ELF-1 (cell line): ENCODE measurements at regions not wholly inside any gene's neighbourhood (a gene's known extent, or its start where the extent isn't known, plus 50 kb on each side); places are given as distances from the start of the nearest gene placed in this dataset.
"Not testable (repeated sequence)": the region's sequence is repeated elsewhere in the genome, so short reads cannot be mapped to it uniquely, and the experiment has no call there.

Experiments
- DNase-seq: peaks from one replicate; pipeline ENCODE4 v3.0.0-alpha.2; 2016; ENCODE audit warnings: low read depth, low spot score

DNA sequence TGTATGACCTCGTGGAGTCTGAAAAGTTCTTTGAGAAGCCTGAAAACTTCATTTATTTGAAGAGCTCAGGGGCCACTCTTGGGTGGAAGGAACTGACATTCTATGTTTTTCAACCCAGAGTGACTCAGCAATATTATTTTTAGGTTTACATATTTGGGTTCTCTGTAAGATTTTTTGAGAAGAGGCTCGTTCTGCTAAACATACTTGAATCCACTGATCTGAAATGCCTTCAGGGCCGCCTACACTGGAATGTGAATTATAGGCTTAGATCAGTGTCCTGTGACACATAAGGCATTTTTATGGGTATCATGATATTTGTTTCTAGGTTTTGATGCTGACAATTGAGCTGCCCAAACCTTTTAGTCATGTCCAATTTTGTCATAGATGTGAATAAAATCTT is 86.2 kb downstream of the PSAT1 start:
- no peak for DNase-seq

DNA sequence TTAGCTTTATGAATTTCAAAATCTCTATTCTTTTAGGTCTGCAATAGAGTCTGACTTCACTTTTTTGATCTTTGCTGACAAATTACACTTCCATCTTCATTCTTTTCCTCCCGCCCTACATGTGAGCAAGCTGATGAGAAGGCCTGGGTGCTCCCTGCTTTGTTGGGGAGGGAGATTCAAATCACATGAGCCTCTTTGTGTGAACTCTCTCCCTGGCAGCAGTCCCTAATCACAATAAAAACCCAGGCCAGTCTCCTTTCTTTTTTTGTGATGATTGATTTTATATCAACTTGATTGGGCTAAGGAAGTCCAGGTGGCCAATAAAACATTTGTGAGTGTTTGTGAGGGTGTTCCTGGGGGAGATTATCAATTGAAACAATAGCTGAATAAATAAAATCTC is 89.4 kb downstream of the PSAT1 start:
- no peak for DNase-seq

GRCh38 chr9:78386773-78387172 is 89.8 kb downstream of the PSAT1 start:
- no peak for DNase-seq

GRCh38 chr9:78393340-78393739 is 96.4 kb downstream of the PSAT1 start:
- DNase-seq = no peak

DNA sequence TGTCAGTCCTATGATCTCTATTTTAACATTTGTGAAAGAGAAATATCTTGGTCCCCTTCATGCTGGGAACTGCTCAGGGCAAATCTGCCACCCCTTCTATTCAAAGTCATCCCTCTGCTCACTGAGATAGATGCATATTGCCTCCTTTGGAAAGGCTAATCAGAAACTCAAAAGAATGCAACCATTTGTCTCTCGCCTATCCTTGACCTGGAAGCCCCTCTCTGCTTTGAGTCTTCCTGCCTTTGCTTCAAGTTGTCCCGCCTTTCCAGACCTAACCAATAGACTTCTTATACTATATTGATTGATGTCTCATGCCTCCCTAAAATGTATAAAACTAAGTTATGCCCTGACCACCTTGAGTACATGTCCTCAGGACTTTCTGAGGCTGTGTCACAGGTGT is 97.0 kb downstream of the PSAT1 start:
- no peak for DNase-seq

- no peak for DNase-seq
Measured at GRCh38 chr9:78396087-78396486, 99.2 kb downstream of the PSAT1 start.

- DNase-seq = no peak
Measured at GRCh38 chr9:78397045-78397444, 100.1 kb downstream of the PSAT1 start.

- no peak for DNase-seq
Measured at GRCh38 chr9:78397454-78397853, 100.5 kb downstream of the PSAT1 start.

DNA sequence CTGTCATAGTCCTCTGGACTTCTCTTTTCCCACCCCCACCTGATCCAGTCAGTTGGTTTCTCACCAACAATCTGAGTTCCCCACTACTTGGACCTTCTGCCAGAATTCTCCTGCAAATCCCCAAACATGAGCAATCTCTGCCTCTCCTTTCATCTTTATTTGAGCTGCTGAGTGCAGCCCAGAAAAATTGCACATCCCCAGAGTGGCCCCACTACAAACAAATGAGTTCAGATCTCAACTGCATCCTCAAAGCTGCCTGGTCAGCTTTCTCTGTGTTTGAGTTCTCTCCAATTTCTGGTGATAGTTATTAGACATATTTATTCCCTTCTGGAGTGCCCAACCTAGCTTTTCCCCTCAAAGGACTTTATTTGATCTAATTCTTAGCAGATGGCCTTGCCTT is 102.2 kb downstream of the PSAT1 start:
- no peak for DNase-seq

- DNase-seq = no peak
Measured at GRCh38 chr9:78400496-78400895, 103.6 kb downstream of the PSAT1 start.

GRCh38 chr9:78405461-78405860 is 108.5 kb downstream of the PSAT1 start:
- DNase-seq = no peak

GRCh38 chr9:78406146-78406545 is 109.2 kb downstream of the PSAT1 start:
- DNase-seq = no peak

DNA sequence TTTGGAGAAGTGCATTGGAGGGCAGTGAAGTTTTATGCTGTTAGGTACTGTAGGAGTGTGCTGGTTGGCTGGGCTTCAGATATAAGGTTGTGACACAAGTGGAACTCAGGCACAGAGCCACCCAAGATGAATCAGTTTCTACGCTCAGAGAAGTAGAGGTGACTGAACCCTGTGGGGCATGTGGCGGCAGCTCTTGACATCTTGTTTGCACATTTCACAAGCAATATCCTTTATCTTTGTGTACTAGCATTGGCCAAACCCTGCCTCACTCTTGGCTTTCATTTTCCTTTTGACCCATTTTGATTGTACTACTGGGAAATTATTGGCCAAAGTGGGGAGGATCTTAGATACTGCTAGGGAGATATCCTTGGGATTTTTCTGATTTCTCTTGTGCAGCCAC is 110.0 kb downstream of the PSAT1 start:
- no peak for DNase-seq

DNA sequence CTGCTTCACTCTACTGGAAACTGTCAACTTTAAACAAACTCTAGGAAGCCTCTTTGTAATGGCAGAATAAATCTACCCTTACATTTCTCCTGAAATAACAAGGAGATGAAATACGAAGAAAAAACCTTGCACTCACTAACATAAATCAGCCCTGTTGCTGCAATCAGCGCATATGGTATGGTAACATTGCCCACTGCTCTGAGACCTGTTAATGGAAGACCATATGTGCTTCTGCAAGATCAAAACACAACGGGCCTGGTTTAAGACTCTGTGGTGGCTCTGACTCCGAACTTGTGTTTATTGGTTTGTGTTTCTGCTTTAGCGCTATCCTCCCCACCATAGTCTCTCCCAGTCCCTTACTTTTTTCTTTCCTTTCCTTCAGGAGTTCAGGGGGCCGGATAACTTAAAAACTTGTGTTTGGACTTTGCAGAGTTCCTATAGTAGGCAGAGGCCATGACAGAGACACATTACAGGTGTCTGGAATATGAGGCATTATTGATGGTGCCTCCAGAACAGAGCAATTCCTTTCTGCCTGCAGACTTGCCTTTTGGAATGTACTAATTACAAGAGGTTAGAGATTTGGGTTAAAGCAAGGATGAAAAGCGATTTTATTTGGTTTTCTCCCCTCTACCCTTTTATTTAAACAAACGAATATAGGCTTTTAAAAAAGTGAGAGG is 110.8 kb downstream of the PSAT1 start:
- DNase-seq = no peak

- no peak for DNase-seq
Measured at GRCh38 chr9:78408388-78408787, 111.5 kb downstream of the PSAT1 start.

DNA sequence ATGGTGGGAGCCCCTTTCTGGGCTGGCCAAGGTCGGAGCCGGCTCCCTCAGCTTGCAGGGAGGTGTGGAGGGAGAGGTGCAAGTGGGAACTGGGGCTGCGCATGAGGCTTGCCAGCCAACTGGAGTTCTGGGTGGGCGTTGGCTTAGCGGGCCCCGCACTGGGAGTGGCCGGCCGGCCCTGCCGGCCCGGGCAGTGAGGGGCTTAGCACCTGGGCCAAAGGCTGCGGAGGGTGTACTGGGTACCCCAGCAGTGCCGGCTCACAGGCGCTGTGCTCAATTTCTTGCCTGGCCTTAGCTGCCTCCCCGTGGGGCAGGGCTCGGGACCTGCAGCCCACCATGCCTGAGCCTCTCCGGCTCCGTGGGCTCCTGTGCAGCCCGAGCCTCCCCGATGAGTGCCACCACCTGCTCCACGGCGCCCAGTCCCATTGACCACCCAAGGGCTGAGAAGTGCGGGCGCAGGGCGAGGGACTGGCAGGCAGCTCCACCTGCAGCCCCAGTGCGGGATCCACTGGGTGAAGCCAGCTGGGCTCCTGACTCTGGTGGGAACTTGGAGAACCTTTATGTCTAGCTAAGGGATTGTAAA is 113.1 kb downstream of the PSAT1 start:
- not testable (repeated sequence) for DNase-seq

DNA sequence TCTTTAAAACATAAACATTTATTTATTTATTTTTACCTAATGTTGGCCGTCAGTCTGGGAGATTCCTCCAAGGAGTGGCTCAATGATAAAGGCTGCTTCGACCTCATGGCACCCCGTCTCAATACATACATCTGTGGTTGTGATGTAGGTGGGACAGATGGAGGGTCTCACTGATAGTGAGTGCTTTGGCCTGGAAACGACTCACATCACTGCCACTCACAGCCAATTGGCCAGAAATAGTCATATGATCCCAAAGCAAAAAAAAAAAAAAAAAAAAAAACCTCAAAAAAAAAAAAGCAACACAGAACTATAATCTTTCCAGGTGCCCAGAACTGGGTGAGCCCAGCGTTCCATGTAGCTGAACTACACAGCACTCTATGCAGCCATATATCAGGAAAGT is 125.4 kb downstream of the PSAT1 start:
- DNase-seq = no peak

DNA sequence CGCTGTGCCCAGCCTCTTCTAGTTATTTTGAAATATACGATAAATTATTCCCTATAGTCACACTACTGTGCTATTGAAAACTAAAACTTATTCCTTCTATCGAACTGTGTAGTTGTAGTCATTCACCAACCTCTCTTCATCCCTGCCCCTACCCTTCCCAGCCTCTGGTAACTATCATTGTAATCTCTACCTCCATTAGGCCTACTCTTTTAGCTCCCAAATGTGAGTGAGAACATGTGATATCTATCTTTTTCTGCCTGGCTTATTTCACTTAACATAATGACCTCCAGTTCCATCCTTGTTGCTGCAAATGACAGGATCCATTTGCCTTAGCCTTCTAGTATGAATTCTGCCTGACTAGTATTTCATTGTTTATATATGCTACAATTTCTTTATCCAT is 127.4 kb downstream of the PSAT1 start:
- no peak for DNase-seq

- no peak for DNase-seq
Measured at GRCh38 chr9:78428640-78429039, 131.7 kb downstream of the PSAT1 start.

- DNase-seq = no peak
Measured at GRCh38 chr9:78430387-78430786, 133.5 kb downstream of the PSAT1 start.

GRCh38 chr9:78431039-78431438 is 134.1 kb downstream of the PSAT1 start:
- DNase-seq = not testable (repeated sequence)

DNA sequence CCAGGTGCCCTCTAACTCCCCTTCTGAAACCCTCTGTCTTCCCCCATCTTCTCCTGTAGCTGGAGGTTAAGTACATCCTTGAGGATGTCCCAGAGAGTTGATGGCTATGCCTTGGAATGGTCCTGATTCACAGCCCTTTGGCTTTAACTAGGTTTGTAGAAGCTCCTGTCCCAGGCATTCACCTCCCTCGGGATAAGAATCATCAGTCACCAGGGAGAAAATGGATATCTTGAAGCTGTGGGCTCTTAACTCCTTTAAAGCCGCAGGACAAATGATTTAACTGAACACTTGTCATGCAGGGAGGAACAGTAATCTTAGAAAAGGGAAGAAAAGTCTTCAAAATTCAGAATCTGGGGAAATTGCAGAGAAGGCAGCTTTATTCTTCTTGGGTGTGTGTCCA is 139.9 kb downstream of the PSAT1 start:
- no peak for DNase-seq

GRCh38 chr9:78437296-78437695 is 140.4 kb downstream of the PSAT1 start:
- no peak for DNase-seq

DNA sequence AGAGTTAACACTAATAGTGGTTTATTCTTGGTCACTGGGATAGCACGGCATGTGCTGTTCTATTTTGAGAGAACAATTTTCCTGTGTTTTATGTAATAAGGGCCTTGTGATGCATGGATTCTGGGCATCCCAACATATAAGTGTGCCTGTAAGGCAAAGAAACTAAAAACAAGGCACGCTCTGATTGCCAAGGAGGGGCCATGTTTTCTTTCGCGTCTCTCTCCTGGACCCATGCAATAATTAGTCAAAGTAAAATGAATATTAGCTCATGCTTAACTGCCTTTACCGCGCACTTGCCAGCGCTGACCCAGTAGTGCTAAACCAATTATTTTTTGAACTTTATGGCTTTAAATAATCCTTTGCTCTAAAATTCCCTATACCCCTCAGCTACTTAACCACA is 140.9 kb downstream of the PSAT1 start:
- no peak for DNase-seq
